Breast epithelium (tissue), 4 donors: ENCODE measurements at regions not wholly inside any gene's neighbourhood (a gene's known extent, or its start where the extent isn't known, plus 50 kb on each side); places are given as distances from the start of the nearest gene placed in this dataset.

Source experiments
- DNase-seq, 2 donors: peaks; one replicate each; pipeline ENCODE4 v3.0.0-alpha.2; 2019; ENCODE audit warnings: low spot score in 2 of 2
- H3K27ac ChIP-seq, 2 donors: fragments of 200-600 bp; sonication (generic) in 1 of 2; one replicate each; pipeline ENCODE4 v1.5.1; 2016 to 2019; ENCODE audit warnings: mild to moderate bottlenecking in 1 of 2
- H3K27me3 ChIP-seq, 2 donors: fragments of 200-600 bp; sonication (generic) in 1 of 2; one replicate each; pipeline versions ENCODE4 v1.5.1 to v1.6.0; 2017 to 2019; ENCODE audit warnings: control low read depth in 1 of 2, mild to moderate bottlenecking in 1 of 2
- H3K36me3 ChIP-seq: fragments of 200-600 bp; one replicate; pipeline ENCODE4 v1.5.1; 2019
- H3K4me1 ChIP-seq, 2 donors: fragments of 200-600 bp; sonication (generic); one replicate each; pipeline ENCODE4 v1.5.1; 2016 to 2019; ENCODE audit warnings: control low read depth in 1 of 2
- H3K4me3 ChIP-seq, 3 donors: fragments of 200-600 bp; sonication (generic); 1 replicate in 2 of 3; 2 replicates in 1 of 3; pipeline ENCODE4 v1.5.1; 2016 to 2019; ENCODE audit warnings: mild to moderate bottlenecking in 3 of 3, moderate library complexity in 2 of 3
- H3K9me3 ChIP-seq, 2 donors: fragments of 200-600 bp; sonication (generic) in 1 of 2; one replicate each; pipeline ENCODE4 v1.5.1; 2016 to 2019; ENCODE audit warnings: control low read depth in 1 of 2
- POLR2A ChIP-seq: fragments of 450-650 bp; IDR thresholded peaks from one replicate; pipeline ENCODE4 v1.6.1; 2016; ENCODE audit warnings: antibody characterized with exemption, mild to moderate bottlenecking, moderate library complexity
- POLR2AphosphoS5 ChIP-seq, 3 donors: sonication (generic); formaldehyde crosslinking; IDR thresholded peaks; one replicate each; pipeline ENCODE4 v1.6.1; 2017; ENCODE audit warnings: antibody characterized with exemption in 3 of 3
- intact Hi-C: fragments of 100-400 bp; cut with DNase I; formaldehyde crosslinking; loops from one replicate; pipeline ENCODE4 v1.15.1; 2023; ENCODE audit warnings: low total_unique reads
- TF ChIP-seq, protein P1 (sequence below), 3 donors: fragments of 450-650 bp; IDR thresholded peaks; one replicate each; pipeline ENCODE4 v1.5.1; 2016 to 2017; ENCODE audit warnings: antibody characterized with exemption in 3 of 3, mild to moderate bottlenecking in 3 of 3, moderate library complexity in 3 of 3

DNA sequence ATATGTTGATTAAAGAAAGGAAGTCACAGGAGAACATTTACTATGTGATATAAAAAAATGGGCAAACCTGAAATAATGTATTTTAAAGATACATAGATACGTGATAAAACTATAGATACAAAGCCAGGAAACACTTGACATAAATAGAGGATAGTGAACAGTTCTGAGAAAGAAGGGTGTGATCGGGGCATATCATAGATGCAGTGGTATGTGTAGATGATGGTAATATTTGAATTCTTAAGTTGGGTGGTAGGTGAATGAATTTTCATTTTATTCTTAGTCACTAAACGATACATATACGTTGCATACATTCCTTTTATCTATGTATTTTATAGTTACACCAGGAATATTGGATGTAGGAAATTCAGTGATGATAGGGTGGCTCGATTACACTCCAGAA, 138.7 kb upstream of the ARRDC3 start:
- DNase-seq = no peak
- Histone ChIP-seq H3K9me3 (no peaks in the 10 kb centered on the region), H3K4me3 (no peak overlapping the region), H3K27me3 (no peaks in the 10 kb centered on the region), H3K27ac (no peak overlapping the region), H3K36me3 (no peaks in the 10 kb centered on the region), H3K4me1 (no peaks in the 10 kb centered on the region)
- intact Hi-C loops = no loop called here
- TF ChIP-seq POLR2A (no peak), POLR2AphosphoS5 (IDR thresholded peaks at IDR 0.05) (no peak)
- TF ChIP-seq, protein P1, sequence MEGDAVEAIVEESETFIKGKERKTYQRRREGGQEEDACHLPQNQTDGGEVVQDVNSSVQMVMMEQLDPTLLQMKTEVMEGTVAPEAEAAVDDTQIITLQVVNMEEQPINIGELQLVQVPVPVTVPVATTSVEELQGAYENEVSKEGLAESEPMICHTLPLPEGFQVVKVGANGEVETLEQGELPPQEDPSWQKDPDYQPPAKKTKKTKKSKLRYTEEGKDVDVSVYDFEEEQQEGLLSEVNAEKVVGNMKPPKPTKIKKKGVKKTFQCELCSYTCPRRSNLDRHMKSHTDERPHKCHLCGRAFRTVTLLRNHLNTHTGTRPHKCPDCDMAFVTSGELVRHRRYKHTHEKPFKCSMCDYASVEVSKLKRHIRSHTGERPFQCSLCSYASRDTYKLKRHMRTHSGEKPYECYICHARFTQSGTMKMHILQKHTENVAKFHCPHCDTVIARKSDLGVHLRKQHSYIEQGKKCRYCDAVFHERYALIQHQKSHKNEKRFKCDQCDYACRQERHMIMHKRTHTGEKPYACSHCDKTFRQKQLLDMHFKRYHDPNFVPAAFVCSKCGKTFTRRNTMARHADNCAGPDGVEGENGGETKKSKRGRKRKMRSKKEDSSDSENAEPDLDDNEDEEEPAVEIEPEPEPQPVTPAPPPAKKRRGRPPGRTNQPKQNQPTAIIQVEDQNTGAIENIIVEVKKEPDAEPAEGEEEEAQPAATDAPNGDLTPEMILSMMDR (IDR thresholded peaks at IDR 0.05) = no peak

DNA sequence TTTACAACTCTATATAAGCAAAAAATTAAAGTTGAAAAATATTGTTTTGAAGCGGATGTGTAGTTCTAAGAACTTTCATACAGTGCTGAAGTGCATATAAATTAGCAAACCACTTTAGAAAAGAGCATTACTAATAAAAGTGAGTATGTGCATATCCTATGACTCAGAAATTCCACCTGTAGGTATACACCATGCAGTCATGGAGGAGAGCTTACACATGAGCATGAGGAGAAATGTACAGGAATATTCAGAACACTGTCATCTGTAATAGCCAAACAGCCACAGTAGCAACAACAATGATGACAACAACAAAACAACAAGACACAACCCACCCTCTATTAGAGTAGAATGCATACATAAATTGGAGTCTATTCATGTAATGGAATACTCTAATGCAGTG, 138.2 kb upstream of the ARRDC3 start:
- no peak for DNase-seq
- intact Hi-C loops = no loop called here
- Histone ChIP-seq H3K36me3 (no peaks in the 10 kb centered on the region), H3K27me3 (no peaks in the 10 kb centered on the region), H3K27ac (no peak overlapping the region), H3K4me3 (no peak overlapping the region), H3K9me3 (no peaks in the 10 kb centered on the region), H3K4me1 (no peaks in the 10 kb centered on the region)
- TF ChIP-seq, protein P1 (IDR thresholded peaks at IDR 0.05) = no peak
- TF ChIP-seq POLR2A (no peak), POLR2AphosphoS5 (IDR thresholded peaks at IDR 0.05) (no peak)

DNA sequence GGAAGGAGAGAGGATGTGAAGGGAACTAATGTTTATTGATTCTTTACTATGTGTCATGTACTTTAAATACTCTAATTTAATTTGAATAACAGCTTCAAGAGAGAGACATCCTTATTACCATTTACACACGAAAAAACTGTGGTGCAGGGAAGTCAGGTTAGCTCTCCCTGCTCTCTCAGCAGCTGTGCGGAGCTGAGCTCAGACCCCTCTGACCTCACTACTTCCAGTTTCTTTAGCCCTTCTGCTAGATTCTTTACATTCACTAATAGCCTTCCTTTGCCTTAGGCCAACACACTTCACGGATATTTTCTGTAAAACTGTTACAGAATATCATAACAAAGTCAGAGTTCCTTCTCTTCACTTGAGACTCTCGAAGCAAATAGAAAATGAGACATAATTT, 131.3 kb upstream of the ARRDC3 start:
- H3K4me3 ChIP-seq = no peak overlapping the region
- H3K27me3 ChIP-seq = no peaks in the 10 kb centered on the region
- TF ChIP-seq POLR2AphosphoS5 (IDR thresholded peaks at IDR 0.05) (no peak), POLR2A (no peak)
- TF ChIP-seq, protein P1 (IDR thresholded peaks at IDR 0.05) = no peak
- intact Hi-C loops = no loop called here
- H3K27ac ChIP-seq = no peak overlapping the region
- no peak for DNase-seq
- H3K4me1 ChIP-seq = no peaks in the 10 kb centered on the region
- no peaks in the 10 kb centered on the region for H3K9me3 ChIP-seq
- no peaks in the 10 kb centered on the region for H3K36me3 ChIP-seq

DNA sequence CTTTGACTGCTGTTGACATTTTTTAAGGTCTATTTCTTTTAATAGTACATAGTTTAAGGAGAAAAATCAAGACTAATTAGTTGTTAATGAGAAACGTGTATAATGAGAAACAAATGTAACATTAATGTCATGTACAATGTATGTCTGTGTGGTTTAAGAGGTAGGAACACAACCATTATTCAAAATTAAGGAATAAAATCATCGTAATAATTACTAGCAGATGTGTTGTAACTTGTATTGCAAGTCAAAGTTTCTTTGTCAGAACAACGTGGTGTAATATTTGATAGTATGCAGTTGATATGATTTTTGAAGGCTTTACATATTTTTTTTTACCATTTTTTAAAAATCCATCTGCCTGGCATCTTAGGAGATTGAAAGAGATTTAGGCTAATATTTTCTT, 120.2 kb upstream of the ARRDC3 start:
- Histone ChIP-seq H3K27ac (no peak overlapping the region), H3K36me3 (no peaks in the 10 kb centered on the region), H3K4me3 (no peak overlapping the region), H3K9me3 (no peaks in the 10 kb centered on the region), H3K27me3 (no peaks in the 10 kb centered on the region), H3K4me1 (no peaks in the 10 kb centered on the region)
- intact Hi-C loops = no loop called here
- no peak for DNase-seq
- TF ChIP-seq, protein P1 (IDR thresholded peaks at IDR 0.05) = no peak
- no peak for TF ChIP-seq POLR2AphosphoS5 (IDR thresholded peaks at IDR 0.05)
- TF ChIP-seq POLR2A = no peak

DNA sequence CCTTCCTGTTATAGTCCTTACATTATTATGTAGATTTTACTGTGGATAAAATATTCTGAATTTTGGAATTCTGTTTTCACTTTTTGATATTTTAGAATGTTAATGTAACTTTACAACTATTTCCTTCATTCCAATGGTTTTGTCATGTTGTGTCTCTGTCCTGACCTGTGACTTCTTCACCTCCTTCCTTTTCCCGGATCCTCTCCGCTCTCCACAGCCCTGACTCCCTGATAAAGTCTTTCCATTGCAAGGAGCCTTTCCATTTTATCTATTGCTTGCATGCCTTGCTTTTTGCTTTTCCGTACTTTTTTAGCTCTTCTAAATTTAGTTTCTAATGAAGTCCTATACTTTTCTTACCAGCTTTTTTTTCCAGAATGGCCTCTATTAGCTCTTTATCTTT, 117.6 kb upstream of the ARRDC3 start:
- H3K4me1 ChIP-seq = no peaks in the 10 kb centered on the region
- no peaks in the 10 kb centered on the region for H3K27me3 ChIP-seq
- TF ChIP-seq, protein P1 (IDR thresholded peaks at IDR 0.05) = no peak
- no peak for TF ChIP-seq POLR2A
- no peak for TF ChIP-seq POLR2AphosphoS5 (IDR thresholded peaks at IDR 0.05)
- intact Hi-C loops = no loop called here
- no peaks in the 10 kb centered on the region for H3K9me3 ChIP-seq
- no peak overlapping the region for H3K27ac ChIP-seq
- H3K4me3 ChIP-seq = no peak overlapping the region
- no peaks in the 10 kb centered on the region for H3K36me3 ChIP-seq
- DNase-seq = no peak
